Ovary (tissue), 3 donors: ENCODE measurements at regions not wholly inside any gene's neighbourhood (a gene's known extent, or its start where the extent isn't known, plus 50 kb on each side); places are given as distances from the start of the nearest gene placed in this dataset.

Experiments used
- CTCF ChIP-seq, 3 donors: fragments of 450-650 bp in 2 of 3; fragments of 200-600 bp in 1 of 3; IDR thresholded peaks; one replicate each; pipeline versions ENCODE4 v1.5.1 to v1.8.0; 2016 to 2022; ENCODE audit warnings: antibody characterized with exemption in 3 of 3, mild to moderate bottlenecking in 1 of 3
- POLR2A ChIP-seq: fragments of 450-650 bp; IDR thresholded peaks from one replicate; pipeline ENCODE4 v1.6.1; 2017; ENCODE audit warnings: antibody characterized with exemption, mild to moderate bottlenecking, moderate library complexity
- donor health status: DM: no; HTN: no; CAD: no.

GRCh38 chr3:86845726-86846125 lies 145.2 kb downstream of the VGLL3 start:
- TF ChIP-seq CTCF (IDR thresholded peaks at IDR 0.05) (no peak), POLR2A (no peak)
